B cell (primary cell): ENCODE measurements at regions not wholly inside any gene's neighbourhood (a gene's known extent, or its start where the extent isn't known, plus 50 kb on each side); places are given as distances from the start of the nearest gene placed in this dataset.

Source experiments
- ATAC-seq: fragments of 200-7000 bp; cut with Tn5 transposase; one replicate; pipeline ENCODE4 v1.10.0; 2021; ENCODE audit warnings: low read depth, mild to moderate bottlenecking, moderate number of reproducible peaks, moderate library complexity
- CTCF ChIA-PET: fragments of 350-600 bp; sonication (Branson Sonifier 250); formaldehyde crosslinking; loops from one replicate; lab custom pipeline; 2021; ENCODE audit warnings: antibody characterized with exemption, inconsistent platforms; lab: Charles Lee
- POLR2A ChIA-PET: fragments of 350-600 bp; sonication (Branson Sonifier 250); formaldehyde crosslinking; loops from one replicate; lab custom pipeline; 2021; ENCODE audit warnings: antibody characterized with exemption; lab: Charles Lee
- DNase-seq: peaks from one replicate; pipeline ENCODE4 v3.0.0; 2013
- H2AFZ ChIP-seq: 2 replicates; pipeline ENCODE4 v1.6.1; 2012; ENCODE audit warnings: mild to moderate bottlenecking, low read depth, low read length; ENCODE audit not compliant: insufficient read depth, poor library complexity, severe bottlenecking
- H3K27ac ChIP-seq, 2 donors: 1 replicate in 1 of 2; 2 replicates in 1 of 2; pipeline ENCODE4 v1.5.1; 2012 to 2013; ENCODE audit warnings: low read length in 2 of 2, mild to moderate bottlenecking in 2 of 2, moderate library complexity in 1 of 2
- H3K27me3 ChIP-seq, 4 experiments: fragments of 200-600 bp in 1 of 4; sonication (generic) in 1 of 4; replicated peaks in 1 of 4; 1 replicate in 2 of 4; 2 replicates in 2 of 4; pipeline versions ENCODE4 v1.6.1 to v1.7.0; 2013 to 2016; ENCODE audit warnings: low read length in 3 of 4, mild to moderate bottlenecking in 2 of 4, mixed read lengths in 1 of 4, moderate library complexity in 1 of 4; ENCODE audit not compliant: insufficient read depth in 4 of 4, control insufficient read depth in 3 of 4; ENCODE audit errors: control extremely low read depth in 1 of 4
- H3K36me3 ChIP-seq, 2 experiments: replicated peaks in 1 of 2; 1 replicate in 1 of 2; 2 replicates in 1 of 2; pipeline versions ENCODE4 v1.6.1 to v1.7.1; 2013; ENCODE audit warnings: low read length in 1 of 2; ENCODE audit not compliant: insufficient read depth in 2 of 2, control insufficient read depth in 1 of 2; ENCODE audit errors: control extremely low read depth in 1 of 2, extremely low read depth in 1 of 2
- H3K4me1 ChIP-seq, 2 donors: fragments of 200-600 bp in 1 of 2; sonication (generic) in 1 of 2; 1 replicate in 1 of 2; 2 replicates in 1 of 2; pipeline versions ENCODE4 v1.5.1 to v1.6.1; 2013 to 2017; ENCODE audit warnings: low read length in 2 of 2; ENCODE audit not compliant: control insufficient read depth in 2 of 2, insufficient read depth in 2 of 2
- H3K4me2 ChIP-seq: replicated peaks from 2 replicates; pipeline ENCODE3; 2012; ENCODE audit warnings: mild to moderate bottlenecking, low read depth, low read length; ENCODE audit not compliant: poor library complexity, severe bottlenecking
- H3K4me3 ChIP-seq, 5 experiments: fragments of 200-600 bp in 1 of 5; sonication (generic) in 1 of 5; 1 replicate in 3 of 5; 2 replicates in 2 of 5; pipeline versions ENCODE4 v1.5.1 to v1.7.0; 2011 to 2016; ENCODE audit warnings: low read length in 4 of 5, mild to moderate bottlenecking in 4 of 5, low read depth in 2 of 5, control low read depth in 1 of 5, moderate library complexity in 1 of 5; ENCODE audit not compliant: insufficient read depth in 1 of 5; ENCODE audit errors: control extremely low read depth in 1 of 5, extremely low read depth in 1 of 5
- H3K79me2 ChIP-seq: fragments of 200-600 bp; sonication (generic); one replicate; pipeline ENCODE4 v1.6.0; 2016; ENCODE audit warnings: low read length; ENCODE audit not compliant: control insufficient read depth, insufficient read depth
- H3K9ac ChIP-seq: fragments of 200-600 bp; sonication (generic); 2 replicates; pipeline ENCODE4 v1.6.1; 2017; ENCODE audit warnings: mild to moderate bottlenecking, low read length, moderate library complexity
- H3K9me3 ChIP-seq, 3 donors: one replicate each; pipeline versions ENCODE4 v1.6.1 to v1.7.1; 2013; ENCODE audit warnings: low read length in 2 of 3; ENCODE audit not compliant: control insufficient read depth in 2 of 3, insufficient read depth in 1 of 3; ENCODE audit errors: control extremely low read depth in 1 of 3
- H4K20me1 ChIP-seq: 2 replicates; pipeline ENCODE4 v1.6.0; 2012; ENCODE audit warnings: mild to moderate bottlenecking, low read length; ENCODE audit not compliant: insufficient read depth, control insufficient read depth, poor library complexity, severe bottlenecking
- H3K27ac Mint-ChIP-seq: one replicate; pipeline ENCODE4 v1.8.0; 2021; ENCODE audit warnings: mixed read lengths
- H3K27me3 Mint-ChIP-seq: one replicate; pipeline ENCODE4 v1.8.0; 2021; ENCODE audit warnings: mixed read lengths
- H3K4me1 Mint-ChIP-seq: one replicate; pipeline ENCODE4 v1.8.0; 2021; ENCODE audit warnings: mixed read lengths
- H3K4me3 Mint-ChIP-seq: one replicate; pipeline ENCODE4 v1.8.0; 2021; ENCODE audit warnings: mixed read lengths
- H3K9me3 Mint-ChIP-seq: one replicate; pipeline ENCODE4 v1.8.0; 2022; ENCODE audit warnings: mixed read lengths; ENCODE audit not compliant: insufficient read depth
- EZH2 ChIP-seq: IDR thresholded peaks from 2 replicates; pipeline ENCODE4 v1.6.1; 2012; ENCODE audit warnings: borderline replicate concordance, low read depth, mild to moderate bottlenecking, moderate library complexity, low read length; ENCODE audit not compliant: insufficient read depth, poor library complexity, severe bottlenecking
- WGBS: methylation state at CpG from one replicate; pipeline ENCODE4 v1.1.5; 2013; ENCODE audit warnings: missing lambda C conversion rate; ENCODE audit not compliant: insufficient coverage; 5-methylcytosine and 5-hydroxymethylcytosine counted together
- intact Hi-C: fragments of 100-400 bp; cut with micrococcal nuclease; formaldehyde crosslinking; loops from one replicate; pipeline ENCODE4 v1.10.0; 2022
- TF ChIP-seq, protein P1 (sequence below): fragments of 200-600 bp; IDR thresholded peaks from one replicate; pipeline ENCODE4 v1.8.0; 2022; ENCODE audit warnings: antibody characterized with exemption, mild to moderate bottlenecking

DNA sequence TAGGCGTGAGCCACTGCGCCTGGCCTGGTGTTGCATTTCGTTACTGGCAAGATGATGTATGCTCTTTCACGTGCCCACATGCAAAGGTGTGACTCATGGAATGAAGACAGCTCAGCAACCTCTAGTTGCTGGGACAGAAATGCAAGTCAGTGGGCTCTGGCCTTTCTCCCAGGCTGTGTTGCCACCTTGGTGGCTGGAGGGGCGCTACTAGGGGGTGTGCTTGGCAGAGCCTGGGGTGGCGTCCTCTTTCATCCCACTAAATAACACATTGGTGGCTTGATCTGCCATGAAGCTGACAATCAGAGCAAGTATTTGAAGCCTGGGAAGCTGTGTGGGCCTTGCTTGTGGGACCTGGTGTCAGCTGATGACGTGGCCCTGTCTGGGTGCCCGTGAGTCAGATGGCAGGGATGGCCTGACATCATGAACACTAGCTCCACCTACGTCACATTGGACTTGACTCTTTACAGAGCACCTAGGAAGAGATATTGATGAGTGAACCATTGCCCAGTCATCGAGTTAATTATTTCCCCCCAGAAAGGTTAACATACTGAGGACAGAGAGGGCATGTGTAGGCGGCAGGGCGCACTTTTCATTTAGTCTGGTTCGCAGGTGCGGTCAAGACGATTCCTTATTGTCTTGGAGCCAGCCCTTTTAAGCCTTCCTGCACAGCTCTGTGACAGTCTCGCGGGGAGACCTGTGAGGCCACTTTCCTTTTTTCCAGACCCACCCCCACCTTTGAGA, 154.2 kb downstream of the TM9SF2 start:
- Histone ChIP-seq H3K9ac (no peak overlapping the region), H3K4me1 (peaks cover 14 to 18% of the 10 kb centered on the region in 2 donors), H3K27me3 (peaks cover 0 to 13% (median 10%) of the 10 kb centered on the region in 4 experiments), H3K4me3 (no peak overlapping the region), H3K27ac (no peak overlapping the region), H3K36me3 (no peaks in the 10 kb centered on the region), H4K20me1 (peaks cover 17% of the 10 kb centered on the region), H3K9me3 (no peaks in the 10 kb centered on the region), H3K79me2 (peaks cover 9% of the 10 kb centered on the region), H2AFZ (no peak overlapping the region), H3K4me2 (no peak overlapping the region)
- ATAC-seq: no peak
- Mint-ChIP-seq H3K27ac (no peak overlapping the region), H3K9me3 (no peaks in the 10 kb centered on the region), H3K27me3 (peaks cover 4% of the 10 kb centered on the region), H3K4me1 (peaks cover 23% of the 10 kb centered on the region), H3K4me3 (no peak overlapping the region)
- no peak for TF ChIP-seq EZH2
- POLR2A ChIA-PET: no interaction called here
- intact Hi-C loops: loop anchor here (1.0 to 5.0 kb wide), 6 partner anchors 213 to 1447 kb away; partner anchors contain the start of gene GGACT
- WGBS: 82% methylated on average over 10 of the region's 17 CpGs
- CTCF ChIA-PET: interaction anchor here (0.9 to 8.0 kb wide), 17 partner anchors 9 to 887 kb away, joined by 3 to 105 read pairs (median 4); no protein-coding TSS in a partner anchor
- no peak for DNase-seq

DNA sequence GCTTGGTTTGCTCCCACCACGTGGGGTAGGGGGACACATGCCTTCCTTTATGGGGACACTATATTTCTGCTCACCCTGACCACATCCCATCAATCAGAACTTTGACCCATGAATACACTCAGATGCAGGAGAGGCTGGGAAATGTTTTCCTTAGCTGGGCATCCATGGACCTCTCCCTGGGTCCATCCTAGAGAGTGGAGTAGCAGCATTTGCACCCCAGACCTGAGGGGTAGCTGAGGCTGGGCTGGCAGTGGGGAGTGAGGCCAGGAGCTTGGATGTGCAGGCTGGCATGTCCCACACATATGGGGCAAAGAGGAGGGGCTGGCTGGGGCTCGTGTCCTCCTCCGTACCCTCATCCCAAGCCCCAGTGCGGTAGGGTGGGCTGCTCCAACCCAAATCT, 152.8 kb downstream of the TM9SF2 start:
- peaks cover 0 to 11% (median 9%) of the 10 kb centered on the region in 4 experiments for H3K27me3 ChIP-seq
- intact Hi-C loops: no loop called here
- no peaks in the 10 kb centered on the region for H3K9me3 ChIP-seq
- H3K79me2 ChIP-seq: peaks cover 3% of the 10 kb centered on the region
- H3K27ac Mint-ChIP-seq: no peak overlapping the region
- no peaks in the 10 kb centered on the region for H3K27me3 Mint-ChIP-seq
- no peak for DNase-seq
- no peak for ATAC-seq
- POLR2A ChIA-PET: no interaction called here
- H3K27ac ChIP-seq: no peak overlapping the region
- no peak overlapping the region for H3K4me2 ChIP-seq
- TF ChIP-seq, protein P1, sequence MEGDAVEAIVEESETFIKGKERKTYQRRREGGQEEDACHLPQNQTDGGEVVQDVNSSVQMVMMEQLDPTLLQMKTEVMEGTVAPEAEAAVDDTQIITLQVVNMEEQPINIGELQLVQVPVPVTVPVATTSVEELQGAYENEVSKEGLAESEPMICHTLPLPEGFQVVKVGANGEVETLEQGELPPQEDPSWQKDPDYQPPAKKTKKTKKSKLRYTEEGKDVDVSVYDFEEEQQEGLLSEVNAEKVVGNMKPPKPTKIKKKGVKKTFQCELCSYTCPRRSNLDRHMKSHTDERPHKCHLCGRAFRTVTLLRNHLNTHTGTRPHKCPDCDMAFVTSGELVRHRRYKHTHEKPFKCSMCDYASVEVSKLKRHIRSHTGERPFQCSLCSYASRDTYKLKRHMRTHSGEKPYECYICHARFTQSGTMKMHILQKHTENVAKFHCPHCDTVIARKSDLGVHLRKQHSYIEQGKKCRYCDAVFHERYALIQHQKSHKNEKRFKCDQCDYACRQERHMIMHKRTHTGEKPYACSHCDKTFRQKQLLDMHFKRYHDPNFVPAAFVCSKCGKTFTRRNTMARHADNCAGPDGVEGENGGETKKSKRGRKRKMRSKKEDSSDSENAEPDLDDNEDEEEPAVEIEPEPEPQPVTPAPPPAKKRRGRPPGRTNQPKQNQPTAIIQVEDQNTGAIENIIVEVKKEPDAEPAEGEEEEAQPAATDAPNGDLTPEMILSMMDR: no peak
- no peak for TF ChIP-seq EZH2
- H3K9me3 Mint-ChIP-seq: no peaks in the 10 kb centered on the region
- CTCF ChIA-PET: interaction anchor here (1.0 to 8.0 kb wide), 5 partner anchors 19 to 862 kb away, joined by 3 to 105 read pairs (median 3); no protein-coding TSS in a partner anchor
- H3K4me3 Mint-ChIP-seq: no peak overlapping the region
- H3K4me1 ChIP-seq: peaks cover 14 to 18% of the 10 kb centered on the region in 2 donors
- H3K36me3 ChIP-seq: no peaks in the 10 kb centered on the region
- peaks cover 23% of the 10 kb centered on the region for H3K4me1 Mint-ChIP-seq
- no peak overlapping the region for H2AFZ ChIP-seq
- peaks cover 11% of the 10 kb centered on the region for H4K20me1 ChIP-seq
- 84% methylated on average over 2 of the region's 4 CpGs for WGBS
- H3K9ac ChIP-seq: no peak overlapping the region
- no peak overlapping the region for H3K4me3 ChIP-seq
